HEK293 (cell line): ENCODE measurements at regions not wholly inside any gene's neighbourhood (a gene's known extent, or its start where the extent isn't known, plus 50 kb on each side); places are given as distances from the start of the nearest gene placed in this dataset.

Source experiments
- CTCF ChIA-PET: fragments of 350-600 bp; formaldehyde crosslinking; extraction: SDS; loops from one replicate; lab custom pipeline; 2021; ENCODE audit warnings: antibody characterized with exemption; lab: Yijun Ruan, JAX
- POLR2A ChIA-PET: fragments of 300-600 bp; formaldehyde crosslinking; extraction: SDS; loops from one replicate; lab custom pipeline; 2020; ENCODE audit warnings: antibody characterized with exemption, inconsistent platforms; lab: Yijun Ruan, JAX
- H3K27ac ChIP-seq: fragments of 200-500 bp; sonication (Bioruptor generic); 2 replicates; pipeline ENCODE4 v1.5.1; 2014; ENCODE audit warnings: low read depth, low read length, control low read depth, inconsistent platforms; ENCODE audit errors: extremely low read depth
- H3K36me3 ChIP-seq, 2 experiments: fragments of 200-500 bp in 1 of 2; sonication (Bioruptor generic) in 1 of 2; 1 replicate in 1 of 2; 2 replicates in 1 of 2; pipeline ENCODE4 v1.5.1; 2014 to 2017; ENCODE audit warnings: inconsistent platforms in 2 of 2, low read length in 2 of 2; ENCODE audit not compliant: control insufficient read depth in 2 of 2, insufficient read depth in 1 of 2
- H3K4me1 ChIP-seq: fragments of 200-500 bp; sonication (Bioruptor generic); 2 replicates; pipeline ENCODE4 v1.5.1; 2014; ENCODE audit warnings: mild to moderate bottlenecking, low read length, inconsistent platforms; ENCODE audit not compliant: control insufficient read depth, insufficient read depth
- H3K4me3 ChIP-seq: 2 replicates; pipeline ENCODE4 v1.5.1; 2011; ENCODE audit warnings: low read depth, mild to moderate bottlenecking, control low read depth, low read length, moderate library complexity
- H3K9me3 ChIP-seq: fragments of 200-500 bp; sonication (Bioruptor generic); 2 replicates; pipeline ENCODE4 v1.5.1; 2014; ENCODE audit warnings: low read depth, low read length, inconsistent platforms; ENCODE audit not compliant: control insufficient read depth, insufficient read depth
- KLF9 ChIP-seq: fragments of 450-650 bp; formaldehyde crosslinking; IDR thresholded peaks from 2 replicates; pipeline ENCODE4 v1.5.1; 2016; ENCODE audit warnings: missing biosample characterization, missing genetic modification characterization, low read depth
- TRIM28 ChIP-seq: IDR thresholded peaks from 2 replicates; pipeline ENCODE4 v1.6.1; 2011; ENCODE audit warnings: low read length, control low read depth, borderline replicate concordance
- YY2 ChIP-seq: fragments of 450-650 bp; formaldehyde crosslinking; IDR thresholded peaks from 2 replicates; pipeline ENCODE4 v1.5.1; 2016; ENCODE audit warnings: missing biosample characterization, missing genetic modification characterization
- ZBTB1 ChIP-seq: fragments of 450-650 bp; formaldehyde crosslinking; IDR thresholded peaks from 2 replicates; pipeline ENCODE4 v1.5.1; 2016; ENCODE audit warnings: missing biosample characterization, missing genetic modification characterization
- ZFP3 ChIP-seq: fragments of 450-650 bp; formaldehyde crosslinking; IDR thresholded peaks from 2 replicates; pipeline ENCODE4 v1.5.1; 2016; ENCODE audit warnings: low read depth, missing biosample characterization, missing genetic modification characterization
- ZNF121 ChIP-seq: fragments of 450-650 bp; formaldehyde crosslinking; IDR thresholded peaks from 2 replicates; pipeline ENCODE4 v1.5.1; 2016; ENCODE audit warnings: missing biosample characterization, missing genetic modification characterization
- ZNF138 ChIP-seq: fragments of 450-650 bp; formaldehyde crosslinking; IDR thresholded peaks from 2 replicates; pipeline ENCODE4 v1.5.1; 2016; ENCODE audit warnings: missing biosample characterization, missing genetic modification characterization, borderline replicate concordance
- ZNF19 ChIP-seq: fragments of 450-650 bp; formaldehyde crosslinking; IDR thresholded peaks from 2 replicates; pipeline ENCODE4; 2016; ENCODE audit warnings: missing biosample characterization, missing genetic modification characterization, low read depth
- ZNF2 ChIP-seq: fragments of 450-650 bp; formaldehyde crosslinking; IDR thresholded peaks from 2 replicates; pipeline ENCODE4 v1.5.1; 2016; ENCODE audit warnings: missing biosample characterization, missing genetic modification characterization
- ZNF214 ChIP-seq: fragments of 450-650 bp; formaldehyde crosslinking; IDR thresholded peaks from 2 replicates; pipeline ENCODE4 v1.5.1; 2017; ENCODE audit warnings: missing biosample characterization, mild to moderate bottlenecking, missing genetic modification characterization, borderline replicate concordance
- ZNF391 ChIP-seq: fragments of 450-650 bp; formaldehyde crosslinking; IDR thresholded peaks from 2 replicates; pipeline ENCODE4 v1.5.1; 2016; ENCODE audit warnings: low read depth, missing biosample characterization, missing genetic modification characterization, borderline replicate concordance
- ZNF404 ChIP-seq: fragments of 450-650 bp; formaldehyde crosslinking; IDR thresholded peaks from 2 replicates; pipeline ENCODE4 v1.5.1; 2017; ENCODE audit warnings: missing biosample characterization, missing genetic modification characterization
- ZNF433 ChIP-seq: fragments of 450-650 bp; formaldehyde crosslinking; IDR thresholded peaks from 2 replicates; pipeline ENCODE4 v1.5.1; 2016; ENCODE audit warnings: missing biosample characterization, missing genetic modification characterization, low read depth
- ZNF48 ChIP-seq: fragments of 450-650 bp; formaldehyde crosslinking; IDR thresholded peaks from 2 replicates; pipeline ENCODE4 v1.5.1; 2016; ENCODE audit warnings: missing biosample characterization, missing genetic modification characterization
- ZNF521 ChIP-seq: fragments of 450-650 bp; formaldehyde crosslinking; IDR thresholded peaks from 2 replicates; pipeline ENCODE4 v1.5.1; 2017; ENCODE audit warnings: missing biosample characterization, mild to moderate bottlenecking, missing genetic modification characterization
- ZNF585B ChIP-seq: fragments of 450-650 bp; formaldehyde crosslinking; IDR thresholded peaks from 2 replicates; pipeline ENCODE4 v1.5.1; 2016; ENCODE audit warnings: missing biosample characterization, missing genetic modification characterization
- ZNF660 ChIP-seq: fragments of 450-650 bp; IDR thresholded peaks from 2 replicates; pipeline ENCODE4 v1.5.1; 2018; ENCODE audit warnings: missing biosample characterization, mild to moderate bottlenecking, missing genetic modification characterization
- ZNF768 ChIP-seq: fragments of 450-650 bp; formaldehyde crosslinking; IDR thresholded peaks from 2 replicates; pipeline ENCODE4 v1.5.1; 2018; ENCODE audit warnings: missing biosample characterization, mild to moderate bottlenecking, missing genetic modification characterization
- ZSCAN30 ChIP-seq: fragments of 450-650 bp; IDR thresholded peaks from 2 replicates; pipeline ENCODE4 v1.5.1; 2018; ENCODE audit warnings: missing biosample characterization, mild to moderate bottlenecking, missing genetic modification characterization, moderate library complexity
- TF ChIP-seq, protein P1 (sequence below): fragments of 450-650 bp; IDR thresholded peaks from 2 replicates; pipeline ENCODE4 v1.5.1; 2018; ENCODE audit warnings: missing biosample characterization, mild to moderate bottlenecking, missing genetic modification characterization
- TF ChIP-seq, protein P2 (sequence below): fragments of 450-650 bp; formaldehyde crosslinking; IDR thresholded peaks from 2 replicates; pipeline ENCODE4 v1.5.1; 2016; ENCODE audit warnings: missing biosample characterization, missing genetic modification characterization
- TF ChIP-seq, protein P3 (sequence below): fragments of 450-650 bp; formaldehyde crosslinking; IDR thresholded peaks from 2 replicates; pipeline ENCODE4 v1.5.1; 2016; ENCODE audit warnings: missing biosample characterization, missing genetic modification characterization
- TF ChIP-seq, protein P4 (sequence below): fragments of 450-650 bp; formaldehyde crosslinking; IDR thresholded peaks from 2 replicates; pipeline ENCODE4 v1.5.1; 2017; ENCODE audit warnings: missing biosample characterization, missing genetic modification characterization
- TF ChIP-seq, protein P5 (sequence below): fragments of 450-650 bp; formaldehyde crosslinking; IDR thresholded peaks from 2 replicates; pipeline ENCODE4 v1.5.1; 2016; ENCODE audit warnings: missing biosample characterization, missing genetic modification characterization

DNA sequence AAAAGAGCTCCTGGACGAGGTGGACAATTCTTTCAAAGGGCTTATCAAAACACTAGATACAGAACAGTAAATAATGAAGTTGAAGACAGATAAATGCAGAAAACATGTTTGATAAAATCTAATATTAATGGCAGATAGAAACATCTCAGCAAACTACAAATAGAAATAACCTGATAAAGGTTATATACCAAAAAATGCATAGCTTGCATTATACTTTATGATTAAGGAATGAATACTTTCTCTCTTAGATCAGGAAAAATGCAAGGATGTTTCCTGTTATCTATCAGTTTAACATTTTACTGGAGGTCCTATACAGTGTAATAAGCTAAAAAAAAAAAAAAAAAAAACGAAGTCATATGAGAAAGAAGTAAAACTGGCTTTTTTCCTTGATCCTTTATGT is 304.5 kb upstream of the CXorf51A start:
- H3K36me3 ChIP-seq = no peaks in the 10 kb centered on the region
- TF ChIP-seq ZSCAN30 (tag by site-specific recombination) (no peak), ZNF768 (tag by site-specific recombination) (no peak), ZNF48 (tag by site-specific recombination) (no peak), ZNF433 (tag by site-specific recombination) (no peak), KLF9 (no peak), ZNF521 (no peak), ZNF391 (tag by site-specific recombination) (no peak), ZNF2 (tag by site-specific recombination) (no peak), ZNF214 (tag by site-specific recombination) (no peak), ZFP3 (no peak), YY2 (tag by site-specific recombination) (no peak), ZNF585B (no peak), ZNF121 (tag by site-specific recombination) (no peak), ZBTB1 (tag by site-specific recombination) (no peak)
- TF ChIP-seq, protein P1, sequence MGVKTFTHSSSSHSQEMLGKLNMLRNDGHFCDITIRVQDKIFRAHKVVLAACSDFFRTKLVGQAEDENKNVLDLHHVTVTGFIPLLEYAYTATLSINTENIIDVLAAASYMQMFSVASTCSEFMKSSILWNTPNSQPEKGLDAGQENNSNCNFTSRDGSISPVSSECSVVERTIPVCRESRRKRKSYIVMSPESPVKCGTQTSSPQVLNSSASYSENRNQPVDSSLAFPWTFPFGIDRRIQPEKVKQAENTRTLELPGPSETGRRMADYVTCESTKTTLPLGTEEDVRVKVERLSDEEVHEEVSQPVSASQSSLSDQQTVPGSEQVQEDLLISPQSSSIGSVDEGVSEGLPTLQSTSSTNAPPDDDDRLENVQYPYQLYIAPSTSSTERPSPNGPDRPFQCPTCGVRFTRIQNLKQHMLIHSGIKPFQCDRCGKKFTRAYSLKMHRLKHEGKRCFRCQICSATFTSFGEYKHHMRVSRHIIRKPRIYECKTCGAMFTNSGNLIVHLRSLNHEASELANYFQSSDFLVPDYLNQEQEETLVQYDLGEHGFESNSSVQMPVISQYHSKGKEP = no peak
- TF ChIP-seq, protein P2, sequence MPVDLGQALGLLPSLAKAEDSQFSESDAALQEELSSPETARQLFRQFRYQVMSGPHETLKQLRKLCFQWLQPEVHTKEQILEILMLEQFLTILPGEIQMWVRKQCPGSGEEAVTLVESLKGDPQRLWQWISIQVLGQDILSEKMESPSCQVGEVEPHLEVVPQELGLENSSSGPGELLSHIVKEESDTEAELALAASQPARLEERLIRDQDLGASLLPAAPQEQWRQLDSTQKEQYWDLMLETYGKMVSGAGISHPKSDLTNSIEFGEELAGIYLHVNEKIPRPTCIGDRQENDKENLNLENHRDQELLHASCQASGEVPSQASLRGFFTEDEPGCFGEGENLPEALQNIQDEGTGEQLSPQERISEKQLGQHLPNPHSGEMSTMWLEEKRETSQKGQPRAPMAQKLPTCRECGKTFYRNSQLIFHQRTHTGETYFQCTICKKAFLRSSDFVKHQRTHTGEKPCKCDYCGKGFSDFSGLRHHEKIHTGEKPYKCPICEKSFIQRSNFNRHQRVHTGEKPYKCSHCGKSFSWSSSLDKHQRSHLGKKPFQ (tag by site-specific recombination) = no peak
- TF ChIP-seq, protein P3, sequence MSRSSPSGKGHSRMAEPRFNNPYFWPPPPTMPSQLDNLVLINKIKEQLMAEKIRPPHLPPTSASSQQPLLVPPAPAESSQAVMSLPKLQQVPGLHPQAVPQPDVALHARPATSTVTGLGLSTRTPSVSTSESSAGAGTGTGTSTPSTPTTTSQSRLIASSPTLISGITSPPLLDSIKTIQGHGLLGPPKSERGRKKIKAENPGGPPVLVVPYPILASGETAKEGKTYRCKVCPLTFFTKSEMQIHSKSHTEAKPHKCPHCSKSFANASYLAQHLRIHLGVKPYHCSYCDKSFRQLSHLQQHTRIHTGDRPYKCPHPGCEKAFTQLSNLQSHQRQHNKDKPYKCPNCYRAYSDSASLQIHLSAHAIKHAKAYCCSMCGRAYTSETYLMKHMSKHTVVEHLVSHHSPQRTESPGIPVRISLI = no peak
- TF ChIP-seq, protein P4, sequence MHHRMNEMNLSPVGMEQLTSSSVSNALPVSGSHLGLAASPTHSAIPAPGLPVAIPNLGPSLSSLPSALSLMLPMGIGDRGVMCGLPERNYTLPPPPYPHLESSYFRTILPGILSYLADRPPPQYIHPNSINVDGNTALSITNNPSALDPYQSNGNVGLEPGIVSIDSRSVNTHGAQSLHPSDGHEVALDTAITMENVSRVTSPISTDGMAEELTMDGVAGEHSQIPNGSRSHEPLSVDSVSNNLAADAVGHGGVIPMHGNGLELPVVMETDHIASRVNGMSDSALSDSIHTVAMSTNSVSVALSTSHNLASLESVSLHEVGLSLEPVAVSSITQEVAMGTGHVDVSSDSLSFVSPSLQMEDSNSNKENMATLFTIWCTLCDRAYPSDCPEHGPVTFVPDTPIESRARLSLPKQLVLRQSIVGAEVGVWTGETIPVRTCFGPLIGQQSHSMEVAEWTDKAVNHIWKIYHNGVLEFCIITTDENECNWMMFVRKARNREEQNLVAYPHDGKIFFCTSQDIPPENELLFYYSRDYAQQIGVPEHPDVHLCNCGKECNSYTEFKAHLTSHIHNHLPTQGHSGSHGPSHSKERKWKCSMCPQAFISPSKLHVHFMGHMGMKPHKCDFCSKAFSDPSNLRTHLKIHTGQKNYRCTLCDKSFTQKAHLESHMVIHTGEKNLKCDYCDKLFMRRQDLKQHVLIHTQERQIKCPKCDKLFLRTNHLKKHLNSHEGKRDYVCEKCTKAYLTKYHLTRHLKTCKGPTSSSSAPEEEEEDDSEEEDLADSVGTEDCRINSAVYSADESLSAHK = no peak
- no peaks in the 10 kb centered on the region; the same call in 1 of the 2 replicates for H3K9me3 ChIP-seq
- no peak overlapping the region for H3K4me3 ChIP-seq
- ChIA-PET CTCF (no interaction called here), POLR2A (interaction anchor here (0.7 kb wide), 1 partner anchor 151 kb away, joined by 5 read pairs; no protein-coding TSS in a partner anchor)
- H3K4me1 ChIP-seq = no peaks in the 10 kb centered on the region
- no peak overlapping the region for H3K27ac ChIP-seq

DNA sequence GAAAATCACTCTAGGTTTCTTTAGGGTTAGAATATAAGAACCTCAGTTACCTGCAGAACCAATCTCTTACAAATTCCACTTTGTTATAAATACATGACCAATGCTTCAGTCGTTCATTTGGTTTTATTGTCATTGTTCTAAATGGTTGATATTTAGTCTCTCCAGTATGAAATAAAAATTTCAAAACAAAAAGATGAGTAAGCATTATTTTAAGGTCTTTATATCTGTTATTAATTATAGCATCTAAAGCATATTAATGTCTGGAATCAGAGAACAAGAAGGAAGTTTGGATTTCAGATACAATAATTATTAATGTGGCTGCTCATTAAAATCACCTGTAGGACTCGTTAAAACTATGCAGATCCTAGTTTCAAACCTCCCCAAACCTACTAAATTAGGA is 265.4 kb upstream of the CXorf51A start:
- H3K9me3 ChIP-seq = no peaks in the 10 kb centered on the region
- ChIA-PET CTCF (no interaction called here), POLR2A (no interaction called here)
- TF ChIP-seq, protein P5, sequence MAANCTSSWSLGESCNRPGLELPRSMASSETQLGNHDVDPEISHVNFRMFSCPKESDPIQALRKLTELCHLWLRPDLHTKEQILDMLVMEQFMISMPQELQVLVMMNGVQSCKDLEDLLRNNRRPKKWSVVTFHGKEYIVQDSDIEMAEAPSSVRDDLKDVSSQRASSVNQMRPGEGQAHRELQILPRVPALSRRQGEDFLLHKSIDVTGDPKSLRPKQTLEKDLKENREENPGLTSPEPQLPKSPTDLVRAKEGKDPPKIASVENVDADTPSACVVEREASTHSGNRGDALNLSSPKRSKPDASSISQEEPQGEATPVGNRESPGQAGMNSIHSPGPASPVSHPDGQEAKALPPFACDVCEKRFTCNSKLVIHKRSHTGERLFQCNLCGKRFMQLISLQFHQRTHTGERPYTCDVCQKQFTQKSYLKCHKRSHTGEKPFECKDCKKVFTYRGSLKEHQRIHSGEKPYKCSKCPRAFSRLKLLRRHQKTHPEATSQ = no peak
- no peak for TF ChIP-seq TRIM28
- TF ChIP-seq ZNF19 (tag by site-specific recombination) = no peak
- no peak for TF ChIP-seq ZNF404 (tag by site-specific recombination)
- TF ChIP-seq ZNF660 = no peak
- no peak for TF ChIP-seq ZNF138 (tag by site-specific recombination)
- no peaks in the 10 kb centered on the region for H3K4me1 ChIP-seq
- H3K36me3 ChIP-seq = no peaks in the 10 kb centered on the region
- H3K27ac ChIP-seq = no peak overlapping the region
- H3K4me3 ChIP-seq = no peak overlapping the region
